ENCODE measurements at regions not wholly inside any gene's neighbourhood (a gene's known extent, or its start where the extent isn't known, plus 50 kb on each side); places are given as distances from the start of the nearest gene placed in this dataset.

DNA sequence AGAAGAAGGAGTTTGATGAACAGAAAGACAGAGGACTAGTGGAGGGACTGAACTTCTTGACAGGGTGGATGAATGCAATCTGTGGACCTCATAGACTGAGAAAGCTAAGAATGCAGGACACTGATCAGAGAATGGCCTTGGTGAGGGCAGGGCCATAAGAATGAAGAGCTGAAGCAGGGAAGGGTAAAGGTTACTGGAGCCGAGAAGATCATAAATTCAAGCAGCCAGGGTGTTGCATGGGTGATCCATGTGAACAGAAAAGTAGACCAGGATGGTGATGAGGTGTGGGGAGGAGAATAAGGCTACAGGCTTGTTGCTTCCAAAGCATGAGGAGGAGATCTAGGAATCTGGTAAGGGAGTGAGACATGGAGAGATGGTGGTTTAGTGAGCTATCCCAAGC, 295.9 kb downstream of the ADGB start:
- TF ChIP-seq, protein P1, sequence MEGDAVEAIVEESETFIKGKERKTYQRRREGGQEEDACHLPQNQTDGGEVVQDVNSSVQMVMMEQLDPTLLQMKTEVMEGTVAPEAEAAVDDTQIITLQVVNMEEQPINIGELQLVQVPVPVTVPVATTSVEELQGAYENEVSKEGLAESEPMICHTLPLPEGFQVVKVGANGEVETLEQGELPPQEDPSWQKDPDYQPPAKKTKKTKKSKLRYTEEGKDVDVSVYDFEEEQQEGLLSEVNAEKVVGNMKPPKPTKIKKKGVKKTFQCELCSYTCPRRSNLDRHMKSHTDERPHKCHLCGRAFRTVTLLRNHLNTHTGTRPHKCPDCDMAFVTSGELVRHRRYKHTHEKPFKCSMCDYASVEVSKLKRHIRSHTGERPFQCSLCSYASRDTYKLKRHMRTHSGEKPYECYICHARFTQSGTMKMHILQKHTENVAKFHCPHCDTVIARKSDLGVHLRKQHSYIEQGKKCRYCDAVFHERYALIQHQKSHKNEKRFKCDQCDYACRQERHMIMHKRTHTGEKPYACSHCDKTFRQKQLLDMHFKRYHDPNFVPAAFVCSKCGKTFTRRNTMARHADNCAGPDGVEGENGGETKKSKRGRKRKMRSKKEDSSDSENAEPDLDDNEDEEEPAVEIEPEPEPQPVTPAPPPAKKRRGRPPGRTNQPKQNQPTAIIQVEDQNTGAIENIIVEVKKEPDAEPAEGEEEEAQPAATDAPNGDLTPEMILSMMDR (IDR thresholded peaks at IDR 0.05): no peak
- TF ChIP-seq POLR2A (IDR thresholded peaks at IDR 0.05): no peak
